HCT116 (cell line): ENCODE measurements at regions not wholly inside any gene's neighbourhood (a gene's known extent, or its start where the extent isn't known, plus 50 kb on each side); places are given as distances from the start of the nearest gene placed in this dataset.

ENCODE experiments used
- ATAC-seq: fragments of 200-7000 bp; cut with Tn5 transposase; 2 replicates; pipeline ENCODE4 v1.9.1; 2020; ENCODE audit warnings: mild to moderate bottlenecking, moderate library complexity
- BruUV-seq: library from RNA; stranded (reverse); fragments of 400-500 nt; replicated peaks from 2 replicates; lab custom pipeline; 2021; lab: Mats Ljungman, UMichigan
- CTCF ChIA-PET: fragments of 300-600 bp; sonication (Branson Sonifier 250); formaldehyde crosslinking; loops from one replicate; lab custom pipeline; 2021; ENCODE audit warnings: antibody characterized with exemption; lab: Charles Lee
- POLR2A ChIA-PET: fragments of 300-600, 350-600 bp; sonication (Branson Sonifier 250); formaldehyde crosslinking; loops from one replicate; lab custom pipeline; 2021; ENCODE audit warnings: antibody characterized with exemption; lab: Charles Lee
- RAD21 ChIA-PET, 2 experiments: fragments of 300-600 bp; sonication (Branson Sonifier 250); formaldehyde crosslinking; loops; one replicate each; lab custom pipeline; 2023; ENCODE audit warnings: low total read pairs in 2 of 2; ENCODE audit not compliant: uncharacterized antibody in 2 of 2, unreplicated experiment in 2 of 2, low non-redundant PET in 1 of 2; lab: Charles Lee
- DNase-seq: peaks from one replicate; pipeline ENCODE4 v3.0.0-alpha.2; 2010; ENCODE audit warnings: low read depth, low spot score
- H2AFZ ChIP-seq: fragments of 200-600 bp; shearing (Covaris generic), sonication (generic); 2 replicates; pipeline ENCODE4 v1.6.1; 2017; ENCODE audit warnings: low read depth, mixed run types, mixed read lengths, antibody characterized with exemption, low read length; ENCODE audit not compliant: poor library complexity, severe bottlenecking
- H3K27ac ChIP-seq: 2 replicates; pipeline ENCODE4 v1.5.1; 2012; ENCODE audit warnings: low read depth, low read length
- H3K27me3 ChIP-seq: fragments of 200-600 bp; sonication (generic); 2 replicates; pipeline ENCODE4 v1.6.1; 2016; ENCODE audit warnings: mixed run types, low read length, mixed read lengths; ENCODE audit not compliant: insufficient read depth
- H3K36me3 ChIP-seq, 2 experiments: fragments of 200-500 bp in 1 of 2; fragments of 200-600 bp in 1 of 2; sonication (Bioruptor generic) in 1 of 2; sonication (generic) in 1 of 2; 2 replicates each; pipeline versions ENCODE4 v1.5.1 to v1.6.1; 2014 to 2016; ENCODE audit warnings: low read length in 2 of 2, inconsistent platforms in 1 of 2, mixed read lengths in 1 of 2, mixed run types in 1 of 2; ENCODE audit not compliant: insufficient read depth in 2 of 2, control insufficient read depth in 1 of 2
- H3K4me1 ChIP-seq, 2 experiments: fragments of 200-600 bp in 1 of 2; sonication (generic) in 1 of 2; 2 replicates each; pipeline versions ENCODE4 v1.5.1 to v1.6.1; 2012 to 2017; ENCODE audit warnings: low read length in 2 of 2, inconsistent platforms in 1 of 2, mild to moderate bottlenecking in 1 of 2, mixed read lengths in 1 of 2, mixed run types in 1 of 2, moderate library complexity in 1 of 2; ENCODE audit not compliant: insufficient read depth in 2 of 2, control insufficient read depth in 1 of 2
- H3K4me2 ChIP-seq: fragments of 200-600 bp; sonication (generic); 2 replicates; pipeline ENCODE4 v1.6.1; 2017; ENCODE audit warnings: mixed run types, low read length, mixed read lengths
- H3K4me3 ChIP-seq, 2 experiments: fragments of 200-600 bp in 1 of 2; sonication (generic) in 1 of 2; replicated peaks in 1 of 2; 2 replicates each; pipeline ENCODE4 v1.5.1; 2011 to 2016; ENCODE audit warnings: low read length in 2 of 2, control low read depth in 1 of 2, low read depth in 1 of 2, mild to moderate bottlenecking in 1 of 2, mixed read lengths in 1 of 2, mixed run types in 1 of 2
- H3K79me2 ChIP-seq: fragments of 200-600 bp; sonication (generic); 2 replicates; pipeline ENCODE4 v1.6.1; 2017; ENCODE audit warnings: mild to moderate bottlenecking, mixed run types, low read length, moderate library complexity, mixed read lengths; ENCODE audit not compliant: insufficient read depth
- H3K9ac ChIP-seq: fragments of 200-600 bp; sonication (generic); 2 replicates; pipeline ENCODE4 v1.6.1; 2016; ENCODE audit warnings: low read length, mixed read lengths
- H3K9me2 ChIP-seq: fragments of 200-600 bp; sonication (generic), shearing (Covaris generic); 2 replicates; pipeline ENCODE4 v1.6.1; 2017; ENCODE audit warnings: mixed run types, mild to moderate bottlenecking, moderate library complexity; ENCODE audit not compliant: insufficient read depth
- H3K9me3 ChIP-seq, 2 experiments: fragments of 200-500 bp in 1 of 2; fragments of 200-600 bp in 1 of 2; sonication (Bioruptor generic) in 1 of 2; sonication (generic) in 1 of 2; 2 replicates each; pipeline ENCODE4 v1.6.1; 2014 to 2017; ENCODE audit warnings: low read length in 2 of 2, mixed read lengths in 2 of 2, inconsistent platforms in 1 of 2, low read depth in 1 of 2, mild to moderate bottlenecking in 1 of 2, mixed run types in 1 of 2, moderate library complexity in 1 of 2; ENCODE audit not compliant: control insufficient read depth in 1 of 2, insufficient read depth in 1 of 2
- H4K20me1 ChIP-seq: fragments of 200-600 bp; sonication (generic), shearing (Covaris generic); 2 replicates; pipeline ENCODE4 v1.6.1; 2017; ENCODE audit warnings: mixed run types, mild to moderate bottlenecking, moderate library complexity; ENCODE audit not compliant: insufficient read depth
- CEBPB ChIP-seq: IDR thresholded peaks from 2 replicates; pipeline ENCODE4 v1.6.1; 2012; ENCODE audit warnings: low read depth
- CTCF ChIP-seq, 3 experiments: fragments of 200-600 bp in 1 of 3; sonication (generic) in 1 of 3; IDR thresholded peaks in 2 of 3; conservative IDR thresholded peaks in 1 of 3; 2 replicates each; pipeline ENCODE4 v1.5.1; 2012 to 2017; ENCODE audit warnings: low read depth in 2 of 3, low read length in 2 of 3, antibody characterized with exemption in 1 of 3, borderline replicate concordance in 1 of 3, control low read depth in 1 of 3, mild to moderate bottlenecking in 1 of 3, mixed read lengths in 1 of 3, mixed run types in 1 of 3, moderate library complexity in 1 of 3; ENCODE audit not compliant: insufficient read depth in 1 of 3
- ELF1 ChIP-seq: IDR thresholded peaks from 2 replicates; pipeline ENCODE4 v1.6.1; 2012; ENCODE audit warnings: low read depth, borderline replicate concordance
- EZH2 ChIP-seq: fragments of 200-600 bp; sonication (generic); IDR thresholded peaks from 2 replicates; pipeline ENCODE4 v1.6.1; 2017; ENCODE audit warnings: antibody characterized with exemption, mixed run types
- EZH2phosphoT487 ChIP-seq: fragments of 200-600 bp; IDR thresholded peaks from 2 replicates; pipeline ENCODE4 v1.6.1; 2018; ENCODE audit warnings: antibody characterized with exemption, borderline replicate concordance
- FOSL1 ChIP-seq: IDR thresholded peaks from 2 replicates; pipeline ENCODE4 v1.6.1; 2012; ENCODE audit warnings: low read depth
- JUND ChIP-seq: IDR thresholded peaks from 2 replicates; pipeline ENCODE4 v1.6.1; 2012
- MAX ChIP-seq: IDR thresholded peaks from 2 replicates; pipeline ENCODE4 v1.6.1; 2012
- POLR2A ChIP-seq: IDR thresholded peaks from 2 replicates; pipeline ENCODE4 v1.7.0; 2011; ENCODE audit warnings: borderline replicate concordance; ENCODE audit not compliant: insufficient read depth, insufficient read length; ENCODE audit errors: extremely low read depth
- POLR2AphosphoS5 ChIP-seq: IDR thresholded peaks from 2 replicates; pipeline ENCODE4 v1.6.1; 2011; ENCODE audit warnings: mild to moderate bottlenecking, low read depth, low read length, moderate library complexity
- REST ChIP-seq: IDR thresholded peaks from 2 replicates; pipeline ENCODE4 v1.6.1; 2012; ENCODE audit warnings: low read depth
- SRF ChIP-seq: IDR thresholded peaks from 2 replicates; pipeline ENCODE4 v1.6.1; 2012; ENCODE audit warnings: low read depth
- TCF7L2 ChIP-seq: IDR thresholded peaks from 2 replicates; pipeline ENCODE4 v1.7.0; 2011; ENCODE audit warnings: borderline replicate concordance, inconsistent platforms; ENCODE audit not compliant: insufficient read depth, insufficient read length; ENCODE audit errors: extremely low read depth
- ZBTB33 ChIP-seq: IDR thresholded peaks from 2 replicates; pipeline ENCODE4 v1.6.1; 2011; ENCODE audit warnings: mild to moderate bottlenecking, low read length, moderate library complexity; ENCODE audit not compliant: insufficient replicate concordance; ENCODE audit errors: extremely low read depth
- ZFX ChIP-seq: fragments of 450-650 bp; IDR thresholded peaks from 2 replicates; pipeline ENCODE4 v1.6.1; 2017
- ZNF274 ChIP-seq: fragments of 200-500 bp; sonication (Bioruptor generic); IDR thresholded peaks from 2 replicates; pipeline ENCODE4 v1.6.1; 2014; ENCODE audit warnings: mild to moderate bottlenecking, low read depth, low read length, inconsistent platforms
- intact Hi-C: fragments of 100-400 bp; cut with micrococcal nuclease; formaldehyde crosslinking; loops from 2 replicates; pipeline ENCODE4 v1.10.0; 2022

GRCh38 chr5:56298336-56299090 lies 65.4 kb upstream of the ANKRD55 start (continued):
- TF ChIP-seq POLR2A (no peak), TCF7L2 (no peak), EZH2 (no peak)

- no peak overlapping the region for H2AFZ ChIP-seq
- no peak overlapping the region for H3K4me3 ChIP-seq
- ChIA-PET RAD21 (no interaction called here), POLR2A (no interaction called here), CTCF (no interaction called here)
- no peaks in the 10 kb centered on the region for H3K36me3 ChIP-seq
- no peak overlapping the region for H3K9ac ChIP-seq
- no peaks in the 10 kb centered on the region for H3K9me3 ChIP-seq
- H3K79me2 ChIP-seq: no peaks in the 10 kb centered on the region
- H3K4me1 ChIP-seq: peaks cover 2 to 7% of the 10 kb centered on the region in 2 experiments; a peak in 2 of 4 replicates
- no peak overlapping the region for H3K4me2 ChIP-seq
- H4K20me1 ChIP-seq: no peaks in the 10 kb centered on the region
- ATAC-seq (no peak), DNase-seq (no peak)
- TF ChIP-seq CEBPB: no peak
- TF ChIP-seq ELF1: no peak
- TF ChIP-seq JUND: no peak
- TF ChIP-seq TCF7L2: no peak
- no peak for TF ChIP-seq CTCF (IDR thresholded peaks at IDR 0.05 in 2 of 3, conservative IDR thresholded peaks at IDR 0.05 in 1 of 3; ENCODE audit: borderline replicate concordance in 1 of 3, insufficient read depth in 1 of 3, low read depth in 2 of 3, low read length in 2 of 3)
- TF ChIP-seq SRF: no peak
- TF ChIP-seq EZH2phosphoT487: no peak
- TF ChIP-seq MAX: no peak
- no peak for TF ChIP-seq ZBTB33
- TF ChIP-seq FOSL1: no peak
- TF ChIP-seq POLR2AphosphoS5: no peak
- TF ChIP-seq ZFX: no peak
- TF ChIP-seq REST: no peak
- no peak for TF ChIP-seq ZNF274
- BruUV-seq: no TSS peak
- H3K27ac ChIP-seq: no peak overlapping the region
- H3K27me3 ChIP-seq: no peaks in the 10 kb centered on the region
- intact Hi-C loops: no loop called here
- H3K9me2 ChIP-seq: no peaks in the 10 kb centered on the region
Measured at GRCh38 chr5:56297851-56298250, 64.7 kb upstream of the ANKRD55 start.
